Tibial artery (tissue), 4 donors: ENCODE measurements at regions not wholly inside any gene's neighbourhood (a gene's known extent, or its start where the extent isn't known, plus 50 kb on each side); places are given as distances from the start of the nearest gene placed in this dataset.

Experiments
- DNase-seq, 2 donors: peaks; one replicate each; pipeline ENCODE4 v3.0.0-alpha.2; 2019
- H3K27ac ChIP-seq, 2 donors: fragments of 200-600 bp; sonication (generic) in 1 of 2; 1 replicate in 1 of 2; 2 replicates in 1 of 2; pipeline ENCODE4 v1.5.1; 2018 to 2019; ENCODE audit warnings: mild to moderate bottlenecking in 1 of 2
- H3K27me3 ChIP-seq, 2 donors: fragments of 200-600 bp; sonication (generic) in 1 of 2; one replicate each; pipeline versions ENCODE4 v1.5.1 to v1.6.0; 2016 to 2019
- H3K36me3 ChIP-seq, 3 donors: fragments of 200-600 bp; sonication (generic) in 2 of 3; one replicate each; pipeline ENCODE4 v1.5.1; 2016 to 2019; ENCODE audit warnings: mild to moderate bottlenecking in 2 of 3
- H3K4me1 ChIP-seq, 4 donors: fragments of 200-600 bp; sonication (generic) in 2 of 4; 1 replicate in 3 of 4; 2 replicates in 1 of 4; pipeline ENCODE4 v1.5.1; 2016 to 2019
- H3K4me3 ChIP-seq, 2 donors: fragments of 200-600 bp; sonication (generic) in 1 of 2; 1 replicate in 1 of 2; 2 replicates in 1 of 2; pipeline ENCODE4 v1.5.1; 2018 to 2019; ENCODE audit warnings: mild to moderate bottlenecking in 2 of 2
- H3K9me3 ChIP-seq, 3 donors: fragments of 200-600 bp; sonication (generic) in 1 of 3; one replicate each; pipeline ENCODE4 v1.5.1; 2016 to 2019
- intact Hi-C: fragments of 100-400 bp; cut with DNase I; formaldehyde crosslinking; loops from one replicate; pipeline ENCODE4 v1.15.0; 2023; ENCODE audit warnings: low total_unique reads
- TF ChIP-seq, protein P1 (sequence below), 2 experiments: fragments of 200-600 bp in 1 of 2; fragments of 450-650 bp in 1 of 2; IDR thresholded peaks; one replicate each; pipeline ENCODE4 v1.5.1; 2017 to 2019; ENCODE audit warnings: antibody characterized with exemption in 2 of 2, mild to moderate bottlenecking in 1 of 2, moderate library complexity in 1 of 2

DNA sequence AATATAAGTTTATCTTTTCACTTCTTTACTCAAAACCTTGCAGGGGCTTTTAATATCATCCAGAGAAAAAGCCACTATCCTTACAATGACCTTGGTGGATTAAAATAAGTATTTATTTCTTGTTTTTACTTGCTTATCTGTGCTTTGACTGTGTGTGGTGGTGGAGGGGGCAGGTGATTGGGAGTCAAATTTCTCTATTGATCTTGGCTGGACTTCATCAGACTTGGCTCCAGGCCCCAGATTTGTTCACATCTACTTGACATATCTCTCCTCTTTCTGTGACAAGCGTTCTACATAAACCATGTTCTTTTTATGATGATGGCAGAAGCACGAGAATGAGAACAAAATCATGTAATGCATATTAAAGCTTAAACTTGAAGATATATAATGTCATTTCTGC lies 670.8 kb downstream of the PCDH17 start:
- Histone ChIP-seq H3K4me3 (no peak overlapping the region), H3K36me3 (no peaks in the 10 kb centered on the region), H3K27me3 (no peaks in the 10 kb centered on the region), H3K4me1 (no peaks in the 10 kb centered on the region), H3K27ac (no peak overlapping the region), H3K9me3 (no peaks in the 10 kb centered on the region)
- intact Hi-C loops: no loop called here
- no peak for DNase-seq
- TF ChIP-seq, protein P1, sequence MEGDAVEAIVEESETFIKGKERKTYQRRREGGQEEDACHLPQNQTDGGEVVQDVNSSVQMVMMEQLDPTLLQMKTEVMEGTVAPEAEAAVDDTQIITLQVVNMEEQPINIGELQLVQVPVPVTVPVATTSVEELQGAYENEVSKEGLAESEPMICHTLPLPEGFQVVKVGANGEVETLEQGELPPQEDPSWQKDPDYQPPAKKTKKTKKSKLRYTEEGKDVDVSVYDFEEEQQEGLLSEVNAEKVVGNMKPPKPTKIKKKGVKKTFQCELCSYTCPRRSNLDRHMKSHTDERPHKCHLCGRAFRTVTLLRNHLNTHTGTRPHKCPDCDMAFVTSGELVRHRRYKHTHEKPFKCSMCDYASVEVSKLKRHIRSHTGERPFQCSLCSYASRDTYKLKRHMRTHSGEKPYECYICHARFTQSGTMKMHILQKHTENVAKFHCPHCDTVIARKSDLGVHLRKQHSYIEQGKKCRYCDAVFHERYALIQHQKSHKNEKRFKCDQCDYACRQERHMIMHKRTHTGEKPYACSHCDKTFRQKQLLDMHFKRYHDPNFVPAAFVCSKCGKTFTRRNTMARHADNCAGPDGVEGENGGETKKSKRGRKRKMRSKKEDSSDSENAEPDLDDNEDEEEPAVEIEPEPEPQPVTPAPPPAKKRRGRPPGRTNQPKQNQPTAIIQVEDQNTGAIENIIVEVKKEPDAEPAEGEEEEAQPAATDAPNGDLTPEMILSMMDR (IDR thresholded peaks at IDR 0.05): no peak

DNA sequence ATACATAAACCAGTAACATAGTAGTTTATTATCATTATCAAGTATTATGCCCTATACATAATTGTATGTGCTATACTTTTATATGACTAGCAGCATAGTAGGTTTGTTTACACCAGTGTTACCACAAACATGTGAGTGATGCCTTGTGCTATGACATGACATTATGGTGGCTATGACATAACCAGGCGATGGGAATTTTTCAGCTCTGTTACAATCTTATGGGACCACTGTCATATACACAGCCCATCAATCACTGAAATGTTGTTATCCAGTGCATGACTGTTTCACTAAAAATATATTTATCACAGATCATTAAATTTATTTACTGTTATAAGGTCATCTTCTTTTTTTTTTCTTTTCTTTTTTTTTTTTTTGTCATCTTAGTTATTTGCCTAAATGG lies 674.5 kb downstream of the PCDH17 start:
- no peaks in the 10 kb centered on the region for H3K4me1 ChIP-seq
- TF ChIP-seq, protein P1 (IDR thresholded peaks at IDR 0.05): no peak
- H3K27me3 ChIP-seq: no peaks in the 10 kb centered on the region
- no peak for DNase-seq
- no peak overlapping the region for H3K4me3 ChIP-seq
- H3K36me3 ChIP-seq: no peaks in the 10 kb centered on the region
- H3K27ac ChIP-seq: no peak overlapping the region
- intact Hi-C loops: no loop called here
- no peaks in the 10 kb centered on the region for H3K9me3 ChIP-seq

DNA sequence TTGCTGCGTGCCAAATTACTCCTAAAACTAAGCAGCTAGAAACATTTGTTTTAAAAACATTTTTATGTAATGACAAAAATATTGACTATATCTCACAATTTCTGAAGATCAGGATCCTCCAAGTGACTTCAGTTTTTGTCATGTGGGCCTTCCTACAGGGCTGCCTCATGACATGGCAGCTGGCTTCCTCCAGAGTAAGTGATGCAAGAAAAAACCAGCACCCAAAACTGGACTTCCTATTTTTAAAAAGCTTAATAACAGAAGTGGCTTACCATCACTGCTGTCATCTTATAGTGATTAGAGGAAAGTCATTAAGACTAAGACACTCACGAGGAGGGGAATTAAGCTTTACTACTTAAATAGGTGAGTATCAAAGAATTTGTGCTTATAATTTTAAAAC lies 681.7 kb downstream of the PCDH17 start:
- DNase-seq: no peak
- no peak overlapping the region for H3K4me3 ChIP-seq
- H3K27ac ChIP-seq: no peak overlapping the region
- H3K27me3 ChIP-seq: no peaks in the 10 kb centered on the region
- H3K36me3 ChIP-seq: no peaks in the 10 kb centered on the region
- intact Hi-C loops: no loop called here
- no peaks in the 10 kb centered on the region for H3K9me3 ChIP-seq
- H3K4me1 ChIP-seq: no peaks in the 10 kb centered on the region
- TF ChIP-seq, protein P1 (IDR thresholded peaks at IDR 0.05): no peak

DNA sequence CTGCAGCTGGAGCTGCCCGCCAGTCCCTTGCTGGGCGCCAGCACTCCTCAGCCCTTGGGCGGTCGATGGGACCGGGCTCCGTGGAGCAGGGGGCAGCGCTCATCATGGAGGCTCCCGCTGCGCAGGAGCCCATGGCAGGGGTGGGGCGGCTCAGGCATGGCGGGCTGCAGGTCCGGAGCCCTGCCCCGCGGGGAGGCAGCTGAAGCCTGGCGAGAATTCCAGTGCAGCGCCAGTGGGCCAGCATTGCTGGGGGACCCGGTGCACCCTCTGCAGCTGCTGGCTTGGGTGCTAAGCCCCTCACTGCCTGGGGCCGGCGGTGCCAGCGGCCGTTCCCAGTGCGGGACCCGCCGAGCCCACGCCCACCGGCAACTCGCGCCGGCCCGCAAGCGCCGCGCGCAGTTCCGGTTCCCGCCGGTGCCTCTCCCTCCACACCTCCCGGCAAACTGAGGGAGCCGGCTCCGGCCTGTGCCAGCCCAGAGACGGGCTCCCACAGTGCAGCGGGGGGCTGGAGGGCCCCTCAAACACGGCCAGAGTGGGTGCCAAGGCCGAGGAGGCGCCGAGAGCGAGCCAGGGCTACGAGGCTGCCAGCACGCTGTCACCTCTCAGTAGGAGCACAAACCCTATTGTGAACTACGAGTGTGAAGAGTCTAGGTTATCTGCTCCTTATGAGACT lies 687.1 kb downstream of the PCDH17 start:
- intact Hi-C loops: no loop called here
- H3K4me1 ChIP-seq: no peaks in the 10 kb centered on the region
- no peaks in the 10 kb centered on the region for H3K27me3 ChIP-seq
- H3K36me3 ChIP-seq: no peaks in the 10 kb centered on the region
- H3K4me3 ChIP-seq: no peak overlapping the region
- no peaks in the 10 kb centered on the region for H3K9me3 ChIP-seq
- TF ChIP-seq, protein P1 (IDR thresholded peaks at IDR 0.05): no peak
- H3K27ac ChIP-seq: no peak overlapping the region
- no peak for DNase-seq

DNA sequence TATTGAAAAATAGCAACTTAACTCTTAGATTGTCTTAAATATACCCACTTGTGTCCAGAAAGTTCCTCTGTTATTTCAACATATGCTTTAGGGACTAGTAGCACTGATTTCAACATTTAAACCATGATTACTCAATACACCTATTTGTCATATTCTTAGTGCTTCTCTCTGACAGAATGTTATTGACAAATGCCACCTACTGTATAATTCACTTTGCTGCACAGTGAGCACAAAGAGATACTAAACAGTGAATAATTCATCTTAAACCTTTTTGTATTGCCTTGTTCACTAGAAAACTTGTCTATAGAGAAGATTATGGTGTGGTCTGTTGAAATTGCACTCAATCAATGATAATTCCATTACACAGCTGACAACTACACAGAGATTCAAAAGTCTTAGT lies 692.6 kb downstream of the PCDH17 start:
- TF ChIP-seq, protein P1 (IDR thresholded peaks at IDR 0.05): no peak
- no peaks in the 10 kb centered on the region for H3K27me3 ChIP-seq
- no peak overlapping the region for H3K27ac ChIP-seq
- intact Hi-C loops: no loop called here
- no peak overlapping the region for H3K4me3 ChIP-seq
- no peaks in the 10 kb centered on the region for H3K9me3 ChIP-seq
- no peaks in the 10 kb centered on the region for H3K36me3 ChIP-seq
- DNase-seq: no peak
- H3K4me1 ChIP-seq: no peaks in the 10 kb centered on the region

DNA sequence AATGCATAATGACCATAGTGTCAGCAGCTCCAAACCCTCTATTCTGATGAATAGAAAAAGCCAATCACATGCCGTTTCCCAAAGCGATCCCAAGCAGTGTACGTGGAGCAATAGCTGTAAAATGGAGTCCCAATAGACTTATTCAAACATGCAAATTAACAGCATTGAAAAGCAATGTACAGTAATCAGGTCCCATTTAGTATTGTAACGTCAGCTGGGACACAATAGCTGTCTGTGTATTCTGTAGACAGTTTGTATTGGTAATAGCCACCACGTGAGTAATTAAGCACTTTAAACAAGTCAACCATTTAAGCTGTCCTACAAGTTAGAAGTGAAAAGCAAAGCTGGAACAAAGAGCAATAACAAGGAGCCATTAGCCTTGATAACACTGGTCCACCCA lies 698.2 kb downstream of the PCDH17 start:
- TF ChIP-seq, protein P1 (IDR thresholded peaks at IDR 0.05): no peak
- Histone ChIP-seq H3K4me1 (no peaks in the 10 kb centered on the region), H3K27me3 (no peaks in the 10 kb centered on the region), H3K36me3 (no peaks in the 10 kb centered on the region), H3K9me3 (no peaks in the 10 kb centered on the region), H3K27ac (no peak overlapping the region), H3K4me3 (no peak overlapping the region)
- intact Hi-C loops: no loop called here
- DNase-seq: no peak
